H1 (cell line): ENCODE measurements at regions not wholly inside any gene's neighbourhood (a gene's known extent, or its start where the extent isn't known, plus 50 kb on each side); places are given as distances from the start of the nearest gene placed in this dataset.
"Not testable (repeated sequence)": the region's sequence is repeated elsewhere in the genome, so short reads cannot be mapped to it uniquely, and the experiment has no call there.

Source experiments
- ATF2 ChIP-seq: IDR thresholded peaks from 2 replicates; pipeline ENCODE4 v1.6.1; 2012; ENCODE audit warnings: low read length, inconsistent platforms
- ATF3 ChIP-seq: IDR thresholded peaks from 2 replicates; pipeline ENCODE4 v1.6.1; 2011; ENCODE audit warnings: low read depth, mild to moderate bottlenecking, low read length; ENCODE audit not compliant: insufficient read depth
- CEBPB ChIP-seq: IDR thresholded peaks from 2 replicates; pipeline ENCODE4 v1.6.1; 2012; ENCODE audit warnings: low read depth, low read length
- CTCF ChIP-seq, 3 experiments: IDR thresholded peaks; 1 replicate in 2 of 3; 2 replicates in 1 of 3; pipeline versions ENCODE4 v1.5.1 to v1.6.1; 2011; ENCODE audit warnings: low read length in 3 of 3, mild to moderate bottlenecking in 3 of 3, inconsistent platforms in 2 of 3, low read depth in 1 of 3, moderate library complexity in 1 of 3; ENCODE audit not compliant: insufficient read depth in 1 of 3; ENCODE audit errors: control extremely low read depth in 1 of 3
- EGR1 ChIP-seq: IDR thresholded peaks from 2 replicates; pipeline ENCODE4 v1.6.1; 2011; ENCODE audit warnings: low read depth, low read length, borderline replicate concordance
- EP300 ChIP-seq, 2 experiments: IDR thresholded peaks; 1 replicate in 1 of 2; 2 replicates in 1 of 2; pipeline ENCODE4 v1.6.1; 2011 to 2012; ENCODE audit warnings: low read depth in 2 of 2, low read length in 2 of 2, mild to moderate bottlenecking in 2 of 2, borderline replicate concordance in 1 of 2, inconsistent platforms in 1 of 2, moderate library complexity in 1 of 2
- EZH2 ChIP-seq: fragments of 200-600 bp; sonication (generic); IDR thresholded peaks from 2 replicates; pipeline ENCODE4 v1.7.1; 2012; ENCODE audit warnings: low read depth, mild to moderate bottlenecking, moderate library complexity, low read length, inconsistent platforms; ENCODE audit not compliant: severe bottlenecking
- GABPA ChIP-seq: IDR thresholded peaks from 2 replicates; pipeline ENCODE4 v1.6.1; 2011; ENCODE audit warnings: mild to moderate bottlenecking, low read length, moderate library complexity, borderline replicate concordance; ENCODE audit not compliant: insufficient read depth
- HDAC6 ChIP-seq: IDR thresholded peaks from one replicate; pipeline ENCODE4 v1.7.1; 2012; ENCODE audit warnings: low read depth, mild to moderate bottlenecking, inconsistent platforms, low read length, moderate library complexity
- MAFK ChIP-seq: IDR thresholded peaks from 2 replicates; pipeline ENCODE4 v1.6.1; 2012; ENCODE audit warnings: low read depth, mild to moderate bottlenecking, improper control_type of control experiment, low read length
- POLR2A ChIP-seq, 2 experiments: IDR thresholded peaks; 1 replicate in 1 of 2; 2 replicates in 1 of 2; pipeline ENCODE4 v1.6.1; 2011; ENCODE audit warnings: low read depth in 2 of 2, low read length in 2 of 2, mild to moderate bottlenecking in 2 of 2; ENCODE audit errors: control extremely low read depth in 1 of 2
- POLR2AphosphoS5 ChIP-seq: IDR thresholded peaks from 2 replicates; pipeline ENCODE4 v1.6.1; 2011; ENCODE audit warnings: low read depth, low read length

- not testable (repeated sequence) for TF ChIP-seq CEBPB; HDAC6; GABPA; ATF3; CTCF (IDR thresholded peaks at IDR 0.05; ENCODE audit: control extremely low read depth in 1 of 3, insufficient read depth in 1 of 3, low read depth in 1 of 3, low read length in 3 of 3); POLR2A (IDR thresholded peaks at IDR 0.05; ENCODE audit: control extremely low read depth in 1 of 2, low read depth in 2 of 2, low read length in 2 of 2); EGR1; POLR2AphosphoS5; MAFK; EZH2; ATF2; EP300 (IDR thresholded peaks at IDR 0.05; ENCODE audit: borderline replicate concordance in 1 of 2, low read depth in 2 of 2, low read length in 2 of 2)
Measured at GRCh38 chr15:62418496-62418895, 253.4 kb upstream of the C2CD4B start.
